ENCODE measurements at regions not wholly inside any gene's neighbourhood (a gene's known extent, or its start where the extent isn't known, plus 50 kb on each side); places are given as distances from the start of the nearest gene placed in this dataset.

DNA sequence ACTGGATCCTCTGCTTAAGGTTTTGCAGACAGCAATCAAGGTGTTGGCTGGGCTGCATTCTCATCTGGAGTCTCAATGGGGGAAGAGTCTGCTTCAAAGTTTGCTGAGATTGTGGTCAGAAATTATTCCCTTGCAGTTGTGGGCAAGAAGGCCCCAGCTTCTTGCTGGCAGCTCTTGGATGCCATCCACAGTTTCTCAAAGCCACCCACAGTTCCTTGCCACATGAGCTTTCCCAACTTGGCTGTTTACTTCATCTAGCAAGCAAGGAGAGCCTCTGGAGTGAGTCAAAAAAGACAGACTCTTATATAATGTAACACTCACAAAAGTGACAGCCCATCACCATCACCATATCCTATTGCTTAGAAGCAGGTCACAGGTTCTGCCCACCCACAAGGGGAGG, 62.1 kb upstream of the ABHD2 start:
- TF ChIP-seq, protein P1, sequence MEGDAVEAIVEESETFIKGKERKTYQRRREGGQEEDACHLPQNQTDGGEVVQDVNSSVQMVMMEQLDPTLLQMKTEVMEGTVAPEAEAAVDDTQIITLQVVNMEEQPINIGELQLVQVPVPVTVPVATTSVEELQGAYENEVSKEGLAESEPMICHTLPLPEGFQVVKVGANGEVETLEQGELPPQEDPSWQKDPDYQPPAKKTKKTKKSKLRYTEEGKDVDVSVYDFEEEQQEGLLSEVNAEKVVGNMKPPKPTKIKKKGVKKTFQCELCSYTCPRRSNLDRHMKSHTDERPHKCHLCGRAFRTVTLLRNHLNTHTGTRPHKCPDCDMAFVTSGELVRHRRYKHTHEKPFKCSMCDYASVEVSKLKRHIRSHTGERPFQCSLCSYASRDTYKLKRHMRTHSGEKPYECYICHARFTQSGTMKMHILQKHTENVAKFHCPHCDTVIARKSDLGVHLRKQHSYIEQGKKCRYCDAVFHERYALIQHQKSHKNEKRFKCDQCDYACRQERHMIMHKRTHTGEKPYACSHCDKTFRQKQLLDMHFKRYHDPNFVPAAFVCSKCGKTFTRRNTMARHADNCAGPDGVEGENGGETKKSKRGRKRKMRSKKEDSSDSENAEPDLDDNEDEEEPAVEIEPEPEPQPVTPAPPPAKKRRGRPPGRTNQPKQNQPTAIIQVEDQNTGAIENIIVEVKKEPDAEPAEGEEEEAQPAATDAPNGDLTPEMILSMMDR (conservative IDR thresholded peaks at IDR 0.05) = no peak
- no peak for TF ChIP-seq ZFX (IDR thresholded peaks at IDR 0.05)
